CD4-positive, alpha-beta T cell treated with Interferon alpha-2 for 1 hour (primary cell): ENCODE measurements at regions not wholly inside any gene's neighbourhood (a gene's known extent, or its start where the extent isn't known, plus 50 kb on each side); places are given as distances from the start of the nearest gene placed in this dataset.
"Not testable (repeated sequence)": the region's sequence is repeated elsewhere in the genome, so short reads cannot be mapped to it uniquely, and the experiment has no call there.

Experiments
- DNase-seq, 2 donors: peaks; one replicate each; pipeline ENCODE4 v3.0.0-alpha.2; 2020 to 2022

DNA sequence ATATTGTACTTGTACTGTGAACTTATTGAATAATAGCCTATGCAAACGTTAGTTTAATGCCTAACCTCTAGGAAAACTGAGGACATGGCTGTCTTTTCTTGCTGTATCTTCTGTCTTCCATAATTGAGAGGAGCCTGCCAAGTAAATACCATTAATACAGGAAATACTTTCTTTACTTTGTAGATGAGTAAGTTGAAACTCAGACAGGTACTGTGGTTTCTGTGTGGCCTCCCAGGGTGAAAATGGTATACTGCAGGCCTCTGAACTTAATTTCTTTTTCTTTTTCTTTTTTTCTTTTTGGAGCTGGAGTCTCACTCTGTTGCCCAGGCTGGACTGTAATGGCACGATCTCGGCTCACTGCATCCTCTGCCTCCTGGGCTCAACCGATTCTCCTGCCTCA lies 208.8 kb upstream of the ADGRL4 start:
- DNase-seq: no peak

DNA sequence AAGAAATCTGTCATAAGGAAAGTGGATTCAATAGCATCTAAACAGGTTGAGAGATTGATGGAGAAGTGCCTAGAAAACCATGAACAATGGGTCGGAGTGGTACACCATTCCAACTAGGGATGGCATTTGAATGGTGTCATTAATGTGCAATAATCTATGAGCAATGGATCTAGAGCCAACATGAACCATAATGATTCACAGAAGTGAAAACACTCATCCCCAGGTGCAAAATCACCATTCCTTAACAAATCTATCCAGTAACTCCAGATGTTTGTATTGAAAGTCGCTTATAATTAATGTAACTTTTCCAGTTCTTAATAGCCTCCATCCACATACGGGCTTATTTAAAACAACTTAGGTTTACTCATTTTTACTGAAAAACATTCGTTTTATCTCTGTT lies 201.3 kb upstream of the ADGRL4 start:
- DNase-seq: no peak

DNA sequence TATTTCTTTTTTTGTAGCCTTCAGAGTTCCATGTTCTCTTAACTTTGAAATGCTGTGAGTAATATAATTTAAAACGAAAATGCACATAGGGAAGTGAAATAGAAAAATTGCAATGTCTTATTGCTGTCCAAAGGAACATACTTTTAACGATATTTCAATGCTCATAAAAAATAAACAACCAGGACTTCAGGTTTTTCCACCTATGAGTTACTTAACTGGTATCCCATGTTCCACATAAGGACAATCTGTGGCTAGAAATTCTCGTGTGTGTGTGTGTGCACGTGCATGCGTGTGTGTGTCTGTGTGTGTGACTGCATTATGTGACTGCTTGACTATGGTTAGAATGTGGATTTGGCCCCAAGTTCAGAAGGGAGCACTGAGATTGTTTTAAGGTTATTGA lies 200.8 kb upstream of the ADGRL4 start:
- no peak for DNase-seq

DNA sequence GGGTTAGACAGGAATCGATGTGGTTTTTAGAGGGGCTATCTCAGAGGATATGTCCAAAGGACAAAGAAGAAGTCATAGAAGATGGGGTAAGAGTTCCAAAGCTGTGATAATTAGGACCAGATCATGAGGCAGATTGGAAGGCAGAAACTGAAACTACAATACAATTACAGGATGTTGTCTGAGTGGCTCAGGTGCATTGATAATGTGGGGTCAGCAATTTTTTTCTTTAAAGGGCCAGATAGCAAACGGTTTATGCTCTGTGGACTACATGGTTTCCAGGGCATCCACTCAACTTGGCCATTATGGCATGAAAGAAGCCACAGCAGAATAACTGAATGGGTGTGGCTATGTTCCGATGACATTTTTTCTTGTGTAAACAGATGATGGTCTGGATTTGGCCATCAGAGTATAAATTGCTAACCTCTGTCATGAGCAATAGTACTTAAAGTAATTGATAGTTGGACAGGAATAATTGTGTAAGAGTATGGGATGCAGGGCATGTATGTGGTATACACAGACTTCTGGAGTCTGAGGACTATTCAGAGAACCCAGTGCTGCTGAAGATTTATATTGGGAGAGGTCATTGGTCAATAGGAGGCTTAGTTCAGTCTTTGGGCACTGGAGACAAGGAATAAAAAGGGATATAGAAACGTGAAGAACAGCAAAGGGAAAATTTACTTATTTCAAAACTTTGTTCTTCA lies 198.4 kb upstream of the ADGRL4 start:
- no peak for DNase-seq

DNA sequence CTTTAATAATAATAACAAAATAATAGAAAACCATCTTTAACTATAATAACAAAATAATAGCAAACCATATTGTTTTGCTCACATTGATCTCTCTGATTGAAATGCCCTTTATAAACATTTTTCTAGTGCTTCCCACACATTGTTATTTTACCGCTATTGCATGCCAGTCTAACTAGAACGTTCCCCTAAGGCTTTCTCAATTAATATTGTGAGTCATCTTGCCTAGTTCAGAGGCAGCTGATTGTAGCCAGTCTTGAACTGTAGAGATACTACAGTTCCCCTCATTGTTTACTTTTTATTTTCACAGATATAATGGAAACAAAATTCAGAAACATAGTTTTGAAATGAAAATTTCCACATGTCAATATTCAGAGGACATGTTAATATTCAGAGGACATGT lies 192.3 kb upstream of the ADGRL4 start:
- DNase-seq: no peak

DNA sequence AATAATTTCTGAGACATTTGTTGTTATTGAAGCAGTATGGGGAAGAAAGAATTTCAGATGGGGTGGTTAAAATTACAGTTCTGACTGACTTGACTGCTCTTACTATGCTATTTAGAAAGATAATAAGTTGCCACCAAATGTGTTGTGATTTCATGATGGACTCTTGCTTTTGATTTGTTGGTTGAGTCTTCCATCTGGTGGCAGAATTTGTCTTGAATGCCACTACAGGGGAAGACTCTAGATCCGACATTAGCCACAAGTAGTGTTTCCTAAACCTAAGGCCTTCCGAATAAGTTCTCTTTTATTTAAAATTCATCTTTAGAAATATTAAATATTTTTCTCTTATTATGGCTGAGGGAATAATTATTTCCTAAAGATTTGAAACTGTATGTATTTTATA lies 190.9 kb upstream of the ADGRL4 start:
- no peak for DNase-seq

DNA sequence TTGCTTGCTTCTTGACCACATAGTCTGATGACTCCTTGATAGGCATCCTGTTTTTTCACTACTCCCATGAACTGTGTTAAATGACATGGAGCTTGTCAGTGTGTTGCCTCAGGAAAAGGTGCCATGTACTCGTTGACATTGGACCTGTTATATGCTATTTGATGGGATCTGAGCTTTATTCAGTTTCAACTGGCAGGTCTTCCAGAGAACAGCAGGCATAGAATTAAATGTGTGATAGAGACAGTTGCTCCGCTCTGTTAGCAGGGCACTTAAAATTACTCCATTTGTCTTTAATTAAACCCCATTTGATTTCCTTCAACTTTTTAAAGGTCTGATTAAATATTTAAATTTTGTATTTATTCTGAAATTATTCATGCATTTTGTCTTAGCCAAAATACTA lies 189.7 kb upstream of the ADGRL4 start:
- no peak for DNase-seq

DNA sequence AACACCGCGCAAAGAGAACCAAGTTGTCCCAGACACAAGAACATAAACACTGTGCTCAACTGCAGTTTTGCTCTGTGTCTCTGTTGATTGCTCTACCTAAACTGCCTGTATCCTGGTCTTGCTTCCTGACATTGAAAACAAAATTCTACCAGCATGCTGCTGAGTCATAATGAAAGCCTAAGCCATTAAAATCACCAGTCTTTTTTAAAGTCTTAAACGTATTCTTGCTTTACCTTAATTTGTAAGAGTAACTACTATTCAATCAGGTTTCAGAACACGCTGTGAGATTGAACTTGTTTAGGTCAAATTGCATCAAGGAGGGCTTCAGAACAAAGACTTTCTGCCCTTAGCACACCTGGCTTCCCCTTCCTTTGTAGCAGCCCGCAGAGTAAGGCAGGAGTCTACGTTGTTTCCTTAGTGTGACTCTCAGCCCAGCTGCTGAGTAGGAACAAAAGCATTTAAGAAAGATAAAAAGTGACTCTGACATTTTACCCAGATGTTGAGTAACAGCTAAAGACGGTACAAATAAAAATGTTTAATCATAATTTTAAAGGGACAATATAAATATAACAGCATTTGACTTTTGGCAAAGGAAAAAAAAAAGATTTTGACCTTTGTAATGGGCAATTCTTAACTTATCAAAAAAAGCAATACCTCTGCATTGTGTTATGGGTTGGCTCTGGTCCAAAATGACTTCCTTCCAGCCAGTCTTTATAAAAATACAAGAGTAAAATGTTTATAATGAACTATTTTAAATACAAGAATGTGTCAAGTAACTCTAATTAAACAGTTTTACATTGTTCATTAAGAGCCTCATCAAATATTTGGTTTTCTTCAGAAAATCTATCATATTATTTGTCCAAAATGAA lies 186.9 kb upstream of the ADGRL4 start:
- DNase-seq: no peak

DNA sequence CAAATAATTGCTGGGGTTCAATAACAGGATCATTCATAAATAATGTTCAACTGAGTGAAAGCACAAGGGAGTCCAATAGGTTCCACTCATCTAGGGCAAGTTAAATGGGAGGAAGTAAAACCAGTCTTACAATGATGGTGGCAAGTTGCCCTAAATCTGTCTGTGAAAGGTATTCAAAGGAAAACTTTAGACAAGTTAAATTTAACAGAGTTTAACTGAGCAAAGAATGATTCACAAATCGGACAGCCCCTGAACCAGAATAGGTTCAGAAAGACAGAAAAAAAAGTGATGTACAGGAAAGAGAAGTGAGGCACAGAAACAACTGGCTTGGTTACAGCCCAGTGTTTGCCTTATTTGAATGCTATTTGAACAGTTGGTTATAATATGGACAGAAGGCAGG lies 183.5 kb upstream of the ADGRL4 start:
- no peak for DNase-seq

DNA sequence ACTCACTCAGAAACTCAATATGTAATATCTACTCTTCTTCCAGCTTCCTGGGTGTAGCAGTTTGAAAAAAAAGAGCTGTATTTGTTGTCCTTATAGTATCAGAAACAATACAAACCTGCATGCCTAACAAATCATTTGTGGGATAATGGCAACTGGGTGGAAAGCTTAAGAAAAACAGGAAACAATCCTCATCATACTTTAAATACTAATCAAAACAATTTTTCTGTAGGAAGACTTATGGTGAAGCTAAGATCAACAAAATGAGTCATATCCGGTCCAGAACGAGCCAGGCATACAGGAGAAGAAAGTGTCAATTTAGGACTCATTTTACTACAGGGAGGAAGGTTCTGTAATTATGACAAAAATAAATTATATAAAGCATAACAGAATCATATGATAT lies 181.8 kb upstream of the ADGRL4 start:
- no peak for DNase-seq

DNA sequence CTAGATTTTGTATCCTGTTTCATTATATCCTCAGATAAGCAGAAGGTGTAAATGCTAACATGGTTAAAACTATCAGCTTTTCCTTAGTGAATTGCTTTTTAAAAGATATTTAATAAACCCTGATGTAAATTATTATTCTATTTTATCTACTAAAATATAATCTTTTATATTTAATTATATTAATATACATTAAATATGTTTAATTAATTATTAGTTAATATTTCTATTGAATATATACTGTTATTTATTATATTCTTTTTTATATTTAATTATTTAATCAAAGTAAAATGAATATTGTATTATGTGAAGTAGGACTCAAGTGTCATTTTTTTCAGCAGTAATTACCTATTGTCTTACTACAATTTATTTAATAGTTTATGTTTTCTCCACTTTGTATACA lies 179.7 kb upstream of the ADGRL4 start:
- no peak for DNase-seq

DNA sequence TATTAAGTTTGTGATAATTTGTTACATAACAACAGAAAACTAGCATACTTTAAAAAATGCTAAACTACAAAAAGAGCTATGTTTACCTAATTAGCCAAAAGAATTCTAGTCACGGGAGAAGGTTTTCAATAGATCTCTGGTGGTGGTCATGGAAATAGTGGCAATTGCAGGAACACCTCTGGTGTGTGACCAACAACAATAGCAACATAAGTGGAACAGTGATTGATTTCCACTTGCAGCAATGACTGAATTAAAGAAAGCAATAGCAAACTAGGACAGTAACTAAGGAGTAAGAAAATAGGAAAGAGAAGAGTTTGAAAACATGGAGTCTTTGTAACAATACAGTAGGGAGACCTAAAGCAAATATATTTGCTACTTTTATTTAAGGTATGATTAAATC lies 171.3 kb upstream of the ADGRL4 start:
- DNase-seq: no peak

DNA sequence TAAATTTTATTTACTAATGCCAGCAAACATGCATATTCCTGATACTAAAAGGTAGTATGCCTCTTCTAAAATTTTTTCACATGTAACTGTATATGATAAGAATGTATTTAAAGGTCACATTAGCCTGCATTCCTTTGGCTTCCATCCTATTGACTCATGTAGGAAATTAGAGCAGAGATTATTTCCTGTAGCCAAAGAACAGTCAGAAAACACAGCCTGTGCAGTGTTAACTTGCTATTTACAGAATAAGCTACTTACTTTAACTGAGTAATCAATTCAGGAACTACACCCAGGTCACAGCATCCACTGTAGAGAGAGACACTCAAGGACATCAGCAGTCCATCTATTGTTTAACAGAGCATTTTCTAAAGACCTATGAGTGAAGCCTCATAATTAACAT lies 154.5 kb upstream of the ADGRL4 start:
- no peak for DNase-seq

DNA sequence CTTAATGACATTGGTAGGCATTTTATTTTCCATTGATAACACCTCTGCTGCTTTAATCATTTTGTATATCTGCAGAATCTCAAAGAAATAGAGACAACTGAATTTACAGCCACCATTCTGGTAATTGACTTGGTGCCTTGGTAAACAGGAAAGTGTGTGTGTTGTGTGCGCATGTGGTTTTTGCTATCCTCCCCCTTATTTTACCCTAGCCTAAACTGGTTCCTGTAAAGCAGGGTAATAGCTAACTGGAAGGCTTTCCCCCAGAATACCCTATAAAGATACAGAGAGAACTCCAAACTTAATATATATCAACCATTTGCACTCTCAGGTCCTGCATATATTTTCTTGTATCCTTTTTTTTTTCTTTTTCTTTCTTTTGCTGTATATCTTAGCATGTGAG lies 149.5 kb upstream of the ADGRL4 start:
- no peak for DNase-seq

DNA sequence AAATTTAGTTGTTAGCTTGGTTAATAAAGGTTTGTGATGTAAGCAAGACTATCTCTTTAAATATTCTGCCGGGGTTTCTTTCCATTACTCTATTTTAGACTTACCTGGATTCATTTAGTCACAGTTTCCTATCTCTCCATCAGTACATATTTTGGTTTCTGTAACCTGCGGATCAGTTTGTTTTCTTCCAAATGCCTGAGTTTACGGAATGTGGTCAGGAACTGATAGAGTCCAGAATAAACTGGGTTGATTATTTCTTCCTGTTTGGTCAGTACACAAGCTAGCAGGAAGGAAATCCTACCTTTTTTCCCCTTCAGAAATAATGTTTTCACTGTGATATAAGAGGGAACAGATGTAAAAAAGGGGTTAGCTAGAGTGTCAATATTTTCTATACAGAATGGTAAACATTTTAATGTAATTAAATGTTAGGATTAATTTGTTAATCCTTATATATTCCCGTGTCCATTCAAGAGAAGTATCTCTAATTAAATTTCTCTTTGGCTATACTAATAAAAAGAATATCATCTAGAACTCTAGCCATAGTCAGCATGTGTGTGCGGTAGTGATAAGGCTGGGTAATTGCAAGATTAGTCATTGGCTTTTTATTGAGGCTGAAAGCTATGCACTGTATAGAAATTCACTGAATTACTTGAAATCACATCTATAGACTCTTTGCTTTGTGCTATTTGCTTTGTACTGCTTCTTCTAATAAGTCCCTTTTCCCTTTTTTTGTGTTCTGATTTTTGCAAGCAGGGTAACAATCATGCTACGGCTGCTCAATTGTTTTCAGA lies 144.7 kb upstream of the ADGRL4 start:
- no peak for DNase-seq

DNA sequence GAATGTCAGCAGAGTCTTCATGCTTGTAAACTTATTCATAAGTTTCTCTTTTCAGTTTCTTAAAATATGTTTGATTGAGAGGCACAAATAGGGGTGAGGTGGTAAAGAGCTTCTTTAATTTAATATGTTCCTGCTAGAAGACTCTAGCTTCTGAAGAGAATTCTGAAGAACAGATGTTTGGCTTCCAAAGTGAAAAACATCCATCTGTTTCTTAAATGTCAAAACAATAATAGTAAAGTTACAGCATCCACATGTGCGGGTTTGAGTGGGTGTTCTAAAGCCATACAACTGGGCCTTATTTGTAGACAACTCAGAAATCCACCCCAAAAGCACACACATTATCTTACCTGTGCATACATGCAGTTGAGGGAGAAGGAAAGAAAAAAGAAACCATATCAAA lies 144.0 kb upstream of the ADGRL4 start:
- no peak for DNase-seq

DNA sequence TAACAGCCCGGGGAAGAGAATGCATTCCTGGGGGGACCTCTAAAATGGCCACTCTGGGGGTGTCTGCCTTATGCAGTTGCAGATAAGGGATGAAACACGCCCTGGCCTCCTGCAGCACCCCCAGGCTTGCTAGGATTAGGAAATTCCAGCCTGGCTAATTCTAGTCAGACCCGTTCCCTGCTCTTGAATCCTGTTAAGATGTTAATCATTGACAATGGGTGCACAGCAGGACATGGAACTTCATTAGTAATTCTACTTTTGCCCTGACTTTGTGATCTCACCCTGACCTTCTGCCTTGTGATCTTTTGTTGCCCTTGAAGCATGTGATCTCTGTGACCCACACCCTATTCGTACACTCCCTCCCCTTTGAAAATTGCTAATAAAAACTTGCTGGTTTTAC lies 131.7 kb upstream of the ADGRL4 start:
- DNase-seq: not testable (repeated sequence)

DNA sequence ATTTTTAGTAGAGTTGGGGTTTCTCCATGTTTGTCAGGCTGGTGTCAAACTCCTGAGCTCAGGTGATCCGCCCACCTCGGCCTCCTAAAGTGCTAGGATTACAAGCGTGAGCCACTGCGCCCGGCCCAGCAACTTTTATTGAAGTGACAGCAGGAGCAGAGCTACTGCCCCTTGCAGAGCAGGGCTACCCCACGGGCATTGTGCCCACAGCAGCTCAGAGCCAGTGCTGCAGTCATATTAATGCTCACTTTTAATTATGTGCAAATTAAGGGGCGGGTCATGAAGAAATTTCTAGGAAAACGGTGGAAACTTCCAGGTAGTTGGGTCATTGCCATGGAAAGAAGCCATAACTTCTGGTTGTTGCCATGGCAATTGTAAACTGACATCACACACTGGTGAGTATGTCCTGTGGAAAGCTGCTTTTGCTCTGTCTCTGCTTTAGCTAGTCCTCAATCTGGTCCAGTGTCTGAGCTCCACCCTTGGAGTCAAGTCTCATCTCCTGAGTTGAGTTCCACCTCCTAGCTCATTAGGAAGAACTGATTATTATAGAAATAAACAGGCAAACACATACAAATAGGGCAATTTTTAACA lies 127.3 kb upstream of the ADGRL4 start:
- DNase-seq: no peak

DNA sequence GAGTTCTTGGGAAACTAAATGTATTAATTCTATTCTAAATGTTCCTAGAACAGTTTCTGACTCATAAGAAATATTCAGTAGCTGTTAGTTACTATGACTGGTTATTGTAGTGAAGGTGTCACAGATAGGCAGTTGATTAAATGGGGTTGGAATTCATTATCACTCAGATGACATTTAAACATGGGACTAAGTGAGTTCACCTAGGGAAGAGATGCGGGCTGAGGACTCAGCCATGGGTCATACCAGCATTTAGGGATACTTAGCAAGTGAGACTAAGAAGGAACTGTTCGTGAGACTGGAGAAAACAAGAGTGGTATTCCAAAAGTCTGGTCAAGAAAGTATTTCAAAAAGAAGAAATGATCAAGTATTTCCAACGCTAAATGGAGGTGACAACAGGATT lies 125.1 kb upstream of the ADGRL4 start:
- DNase-seq: no peak

DNA sequence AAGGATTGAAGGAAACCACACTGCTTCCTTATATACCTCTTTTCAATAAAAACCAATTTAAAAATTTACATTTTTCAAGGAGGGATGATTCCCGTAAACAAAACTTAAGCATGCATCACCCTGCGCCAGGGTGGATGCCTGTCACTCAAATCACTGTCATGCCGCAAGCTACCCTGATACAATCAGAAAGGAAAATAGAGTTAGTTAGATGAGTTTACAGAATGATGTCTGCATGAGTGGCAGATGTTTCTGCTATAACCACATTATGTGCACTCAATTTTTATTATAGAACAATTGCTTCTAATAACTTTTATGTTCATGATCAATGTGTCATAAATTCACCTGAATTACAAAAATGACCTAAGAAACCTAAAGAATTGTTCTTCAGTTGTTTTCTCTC lies 123.4 kb upstream of the ADGRL4 start:
- no peak for DNase-seq

DNA sequence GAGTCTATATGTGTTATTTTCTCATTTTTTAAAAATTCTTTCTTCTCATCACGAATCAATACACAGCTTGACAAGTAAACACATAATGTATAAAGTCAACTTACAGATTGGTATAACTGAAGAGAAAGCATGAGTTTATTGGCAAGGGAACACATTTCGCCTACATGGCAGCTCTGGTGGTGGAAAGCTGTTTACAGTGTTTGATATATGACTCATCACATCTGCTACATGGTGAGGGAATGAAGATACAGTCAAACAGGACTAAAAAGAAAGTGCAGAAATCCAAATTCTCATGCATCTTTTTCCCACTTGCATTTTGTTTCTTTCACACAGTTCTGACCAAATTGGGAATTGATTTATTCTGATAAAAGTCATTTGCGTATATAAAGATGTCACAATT lies 122.2 kb upstream of the ADGRL4 start:
- no peak for DNase-seq

DNA sequence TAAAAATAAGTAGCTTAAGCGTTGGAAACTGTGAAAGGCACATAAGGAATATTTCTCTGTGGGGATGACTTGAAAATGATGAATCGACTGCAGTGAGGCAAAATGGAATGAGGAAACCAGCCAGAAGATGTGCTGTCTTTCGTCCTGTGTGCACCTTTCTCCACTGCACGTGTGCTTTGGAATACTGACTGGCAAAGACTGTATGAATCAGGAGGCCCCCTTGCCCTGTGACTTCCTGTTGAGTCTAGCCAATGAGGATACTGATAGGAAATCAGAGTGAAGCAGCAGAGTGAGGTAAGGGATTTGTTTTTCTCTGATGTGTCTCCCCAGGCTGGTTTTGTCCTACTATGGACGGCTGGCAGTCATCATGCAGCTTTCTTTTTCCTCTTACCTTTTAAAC lies 118.2 kb upstream of the ADGRL4 start:
- DNase-seq: no peak

DNA sequence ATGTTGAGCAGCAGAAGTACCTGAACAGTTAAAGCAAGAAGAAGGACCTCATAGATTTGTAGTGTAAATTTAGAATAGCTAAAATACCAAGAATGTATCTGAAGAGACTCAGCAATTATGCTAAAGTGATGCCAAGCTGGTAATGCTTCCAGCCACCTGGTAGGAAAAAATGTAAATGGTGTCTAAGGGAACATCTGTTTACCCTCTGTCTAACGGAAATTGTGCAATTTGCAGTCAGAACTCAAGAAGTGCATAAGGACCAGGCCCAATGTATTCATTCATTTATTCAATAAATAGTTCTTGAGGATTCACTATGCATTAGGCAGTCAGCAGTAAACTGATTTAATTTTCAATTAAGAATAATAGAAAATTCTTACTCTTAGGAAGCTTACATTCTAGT lies 116.0 kb upstream of the ADGRL4 start:
- no peak for DNase-seq

DNA sequence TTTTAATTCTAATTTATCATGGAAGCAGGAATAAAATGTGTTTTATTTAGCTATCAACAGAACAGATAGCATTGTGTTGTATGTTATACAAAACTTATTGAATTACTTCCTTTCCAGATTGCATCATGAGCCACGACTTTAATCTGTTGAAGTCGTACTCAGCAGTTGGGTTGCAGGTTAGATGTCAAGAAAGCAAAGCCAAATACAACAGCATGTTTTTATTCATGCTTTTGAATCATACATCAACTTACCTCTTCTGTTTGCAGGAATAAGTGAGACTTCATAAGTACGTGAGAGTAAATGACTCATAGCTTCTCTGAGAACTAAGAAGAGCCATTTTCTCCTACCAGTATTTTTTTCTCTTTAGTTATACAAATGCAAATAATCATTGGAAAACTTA lies 110.8 kb upstream of the ADGRL4 start:
- no peak for DNase-seq
